Endothelial cell of umbilical vein (primary cell): ENCODE measurements at regions not wholly inside any gene's neighbourhood (a gene's known extent, or its start where the extent isn't known, plus 50 kb on each side); places are given as distances from the start of the nearest gene placed in this dataset.

Experiments used
- BruUV-seq: library from RNA; stranded (reverse); fragments of 400-500 nt; replicated peaks from 2 replicates; lab custom pipeline; 2021; lab: Mats Ljungman, UMichigan
- CTCF ChIA-PET: fragments of 300-600, 350-600 bp; sonication (Branson Sonifier 250); formaldehyde crosslinking; loops from one replicate; lab custom pipeline; 2021; ENCODE audit warnings: antibody characterized with exemption, inconsistent platforms; lab: Charles Lee
- POLR2A ChIA-PET: fragments of 300-600, 350-600 bp; sonication (Branson Sonifier 250); formaldehyde crosslinking; loops from one replicate; lab custom pipeline; 2021; ENCODE audit warnings: antibody characterized with exemption, inconsistent platforms; lab: Charles Lee
- DNase-seq: peaks from one replicate; pipeline ENCODE4 v3.0.0-alpha.2; 2011; ENCODE audit warnings: low read depth, low spot score
- FAIRE-seq: peaks from 2 replicates; lab custom pipeline; 2011; peaks lifted over from hg19 to GRCh38; lab: Jason Lieb, UNC
- H2AFZ ChIP-seq: 2 replicates; pipeline ENCODE4 v1.6.0; 2012; ENCODE audit warnings: low read depth, low read length, control low read depth, inconsistent platforms
- H3K27ac ChIP-seq: 2 replicates; pipeline ENCODE4 v1.5.1; 2011; ENCODE audit warnings: low read depth, mild to moderate bottlenecking, control low read depth, low read length, moderate library complexity; ENCODE audit not compliant: insufficient read depth
- H3K27me3 ChIP-seq, 2 experiments: 2 replicates each; pipeline versions ENCODE4 v1.6.0 to v1.6.1; 2011; ENCODE audit warnings: low read length in 2 of 2, mixed read lengths in 1 of 2; ENCODE audit not compliant: control insufficient read depth in 2 of 2, insufficient read depth in 2 of 2
- H3K36me3 ChIP-seq, 2 experiments: 2 replicates in 1 of 2; 3 replicates in 1 of 2; pipeline ENCODE4 v1.5.1; 2011; ENCODE audit warnings: low read length in 2 of 2, mild to moderate bottlenecking in 1 of 2, moderate library complexity in 1 of 2; ENCODE audit not compliant: control insufficient read depth in 2 of 2, insufficient read depth in 2 of 2; ENCODE audit errors: extremely low read depth in 1 of 2
- H3K4me1 ChIP-seq: 3 replicates; pipeline ENCODE4 v1.5.1; 2011; ENCODE audit warnings: mild to moderate bottlenecking, low read length; ENCODE audit not compliant: control insufficient read depth, insufficient read depth; ENCODE audit errors: extremely low read depth
- H3K4me2 ChIP-seq: 2 replicates; pipeline ENCODE4 v1.6.1; 2011; ENCODE audit warnings: low read length, control low read depth, mixed read lengths; ENCODE audit not compliant: insufficient read depth
- H3K4me3 ChIP-seq, 3 experiments: fragments of 200-600 bp in 1 of 3; sonication (generic), shearing (Covaris generic) in 1 of 3; replicated peaks in 1 of 3; 2 replicates each; pipeline ENCODE4 v1.5.1; 2011 to 2016; ENCODE audit warnings: control low read depth in 3 of 3, low read length in 3 of 3, mild to moderate bottlenecking in 2 of 3, inconsistent platforms in 1 of 3, low read depth in 1 of 3, moderate library complexity in 1 of 3; ENCODE audit not compliant: insufficient read depth in 1 of 3
- H3K79me2 ChIP-seq: 2 replicates; pipeline ENCODE4 v1.6.0; 2012; ENCODE audit warnings: low read length, inconsistent platforms; ENCODE audit not compliant: control insufficient read depth, insufficient read depth
- H3K9ac ChIP-seq: replicated peaks from 2 replicates; pipeline ENCODE3; 2011; ENCODE audit warnings: low read length, control low read depth; ENCODE audit not compliant: insufficient read depth; ENCODE audit errors: extremely low read depth
- H3K9me1 ChIP-seq: replicated peaks from 3 replicates; pipeline ENCODE4 v1.6.0; 2011; ENCODE audit warnings: mild to moderate bottlenecking, low read length; ENCODE audit not compliant: control insufficient read depth, insufficient read depth; ENCODE audit errors: extremely low read depth
- H3K9me3 ChIP-seq: replicated peaks from 2 replicates; pipeline ENCODE4 v1.5.1; 2012; ENCODE audit warnings: low read length, inconsistent platforms; ENCODE audit not compliant: control insufficient read depth, insufficient read depth
- H4K20me1 ChIP-seq: replicated peaks from 2 replicates; pipeline ENCODE3; 2011; ENCODE audit warnings: mild to moderate bottlenecking, low read length; ENCODE audit not compliant: control insufficient read depth, insufficient read depth; ENCODE audit errors: extremely low read depth
- CTCF ChIP-seq, 2 donors: IDR thresholded peaks; 1 replicate in 1 of 2; 2 replicates in 1 of 2; pipeline ENCODE4 v1.5.1; 2011; ENCODE audit warnings: low read length in 2 of 2, mild to moderate bottlenecking in 2 of 2, moderate library complexity in 2 of 2, control low read depth in 1 of 2, inconsistent platforms in 1 of 2, low read depth in 1 of 2; ENCODE audit not compliant: insufficient read depth in 1 of 2; ENCODE audit errors: extremely low read depth in 1 of 2
- EZH2 ChIP-seq: IDR thresholded peaks from 2 replicates; pipeline ENCODE4 v1.6.1; 2012; ENCODE audit warnings: borderline replicate concordance, low read depth, mild to moderate bottlenecking, moderate library complexity, low read length, inconsistent platforms; ENCODE audit not compliant: severe bottlenecking
- FOS ChIP-seq: IDR thresholded peaks from 2 replicates; pipeline ENCODE4 v1.6.1; 2011; ENCODE audit warnings: mild to moderate bottlenecking, low read length, moderate library complexity, borderline replicate concordance; ENCODE audit not compliant: insufficient read depth
- GATA2 ChIP-seq: IDR thresholded peaks from 2 replicates; pipeline ENCODE4 v1.7.0; 2011; ENCODE audit warnings: low read depth, mild to moderate bottlenecking, moderate library complexity, mixed read lengths, low read length; ENCODE audit not compliant: insufficient read length, insufficient read depth
- JUN ChIP-seq: IDR thresholded peaks from 2 replicates; pipeline ENCODE4 v1.6.1; 2011; ENCODE audit warnings: borderline replicate concordance, low read depth; ENCODE audit not compliant: insufficient read length, insufficient read depth
- MAX ChIP-seq: IDR thresholded peaks from 2 replicates; pipeline ENCODE4 v1.6.1; 2011; ENCODE audit not compliant: insufficient read depth, insufficient read length
- MYC ChIP-seq: IDR thresholded peaks from one replicate; pipeline ENCODE4 v1.6.1; 2011; ENCODE audit warnings: mild to moderate bottlenecking, low read depth, low read length
- POLR2A ChIP-seq: IDR thresholded peaks from 2 replicates; pipeline ENCODE4 v1.6.1; 2012; ENCODE audit warnings: low read depth, mild to moderate bottlenecking, control low read depth, low read length
- POLR2AphosphoS5 ChIP-seq: IDR thresholded peaks from 2 replicates; pipeline ENCODE4 v1.6.1; 2012; ENCODE audit warnings: low read depth, mild to moderate bottlenecking, control low read depth, low read length, moderate library complexity; ENCODE audit not compliant: insufficient read depth
- dilution Hi-C: fragments of 300-500 bp; cut with MboI; formaldehyde crosslinking; loops from one replicate; pipeline ENCODE4 v1.15.0; 2019; ENCODE audit warnings: low sequenced_read_pairs; ENCODE audit not compliant: extremely low pct_ligation_motif_present
- intact Hi-C: fragments of 100-400 bp; cut with micrococcal nuclease; formaldehyde crosslinking; loops from one replicate; pipeline ENCODE4 v1.10.0; 2022

- Histone ChIP-seq H3K4me3 (no peak overlapping the region), H3K27me3 (no peaks in the 10 kb centered on the region), H3K4me2 (no peak overlapping the region), H3K9ac (no peak overlapping the region), H3K9me3 (peaks cover 6% of the 10 kb centered on the region), H3K36me3 (no peaks in the 10 kb centered on the region), H3K9me1 (no peaks in the 10 kb centered on the region), H3K4me1 (no peaks in the 10 kb centered on the region), H3K27ac (no peak overlapping the region), H4K20me1 (no peaks in the 10 kb centered on the region), H3K79me2 (no peaks in the 10 kb centered on the region), H2AFZ (no peak overlapping the region)
- no TSS peak for BruUV-seq
- dilution Hi-C loops: no loop called here
- TF ChIP-seq MAX (no peak), EZH2 (no peak), CTCF (IDR thresholded peaks at IDR 0.05; ENCODE audit: extremely low read depth in 1 of 2, insufficient read depth in 1 of 2, low read depth in 1 of 2, low read length in 2 of 2) (no peak), POLR2AphosphoS5 (no peak), FOS (no peak), MYC (no peak), POLR2A (no peak), GATA2 (no peak), JUN (no peak)
- DNase-seq (no peak), FAIRE-seq (no peak)
- CTCF ChIA-PET: no interaction called here
- intact Hi-C loops: no loop called here
- POLR2A ChIA-PET: no interaction called here
Measured at GRCh38 chr10:107357033-107357432, 192.5 kb upstream of the SORCS1 start.
